Body of pancreas (tissue), 4 donors: ENCODE measurements at regions not wholly inside any gene's neighbourhood (a gene's known extent, or its start where the extent isn't known, plus 50 kb on each side); places are given as distances from the start of the nearest gene placed in this dataset.

ENCODE experiments used
- POLR2A ChIP-seq, 3 donors: fragments of 450-650 bp; IDR thresholded peaks; one replicate each; pipeline ENCODE4 v1.6.1; 2016; ENCODE audit warnings: antibody characterized with exemption in 3 of 3, mild to moderate bottlenecking in 2 of 3
- TF ChIP-seq, protein P1 (sequence below), 7 experiments: fragments of 450-650 bp in 4 of 7; fragments of 200-600 bp in 3 of 7; sonication (generic) in 3 of 7; IDR thresholded peaks; one replicate each; pipeline ENCODE4 v1.5.1; 2016 to 2019; ENCODE audit warnings: antibody characterized with exemption in 7 of 7

DNA sequence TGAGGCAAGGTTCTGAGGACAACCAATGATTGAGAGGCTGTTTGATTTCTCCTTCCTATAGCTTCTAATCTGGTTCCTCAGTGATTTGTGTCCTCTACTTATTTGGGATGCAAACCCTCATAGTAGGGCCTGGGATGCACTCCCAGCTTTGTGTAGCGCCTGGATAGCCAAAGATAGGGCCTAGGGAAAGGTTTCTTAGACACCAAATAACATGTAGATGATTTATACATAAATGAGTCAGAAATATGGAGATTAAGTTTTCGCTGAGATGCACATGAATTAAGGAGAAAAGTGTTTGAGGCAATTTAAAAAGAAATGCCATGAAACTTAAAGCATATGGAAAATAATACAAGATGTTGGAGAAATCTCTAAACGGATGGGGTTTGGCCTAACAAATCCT is 66.0 kb upstream of the LMO4 start:
- TF ChIP-seq POLR2A (IDR thresholded peaks at IDR 0.05): no peak
- TF ChIP-seq, protein P1, sequence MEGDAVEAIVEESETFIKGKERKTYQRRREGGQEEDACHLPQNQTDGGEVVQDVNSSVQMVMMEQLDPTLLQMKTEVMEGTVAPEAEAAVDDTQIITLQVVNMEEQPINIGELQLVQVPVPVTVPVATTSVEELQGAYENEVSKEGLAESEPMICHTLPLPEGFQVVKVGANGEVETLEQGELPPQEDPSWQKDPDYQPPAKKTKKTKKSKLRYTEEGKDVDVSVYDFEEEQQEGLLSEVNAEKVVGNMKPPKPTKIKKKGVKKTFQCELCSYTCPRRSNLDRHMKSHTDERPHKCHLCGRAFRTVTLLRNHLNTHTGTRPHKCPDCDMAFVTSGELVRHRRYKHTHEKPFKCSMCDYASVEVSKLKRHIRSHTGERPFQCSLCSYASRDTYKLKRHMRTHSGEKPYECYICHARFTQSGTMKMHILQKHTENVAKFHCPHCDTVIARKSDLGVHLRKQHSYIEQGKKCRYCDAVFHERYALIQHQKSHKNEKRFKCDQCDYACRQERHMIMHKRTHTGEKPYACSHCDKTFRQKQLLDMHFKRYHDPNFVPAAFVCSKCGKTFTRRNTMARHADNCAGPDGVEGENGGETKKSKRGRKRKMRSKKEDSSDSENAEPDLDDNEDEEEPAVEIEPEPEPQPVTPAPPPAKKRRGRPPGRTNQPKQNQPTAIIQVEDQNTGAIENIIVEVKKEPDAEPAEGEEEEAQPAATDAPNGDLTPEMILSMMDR (IDR thresholded peaks at IDR 0.05): no peak
